ENCODE measurements at regions not wholly inside any gene's neighbourhood (a gene's known extent, or its start where the extent isn't known, plus 50 kb on each side); places are given as distances from the start of the nearest gene placed in this dataset.

GRCh38 chr18:54742659-54743604 lies 85.3 kb upstream of the RAB27B start:
- no peaks in the 10 kb centered on the region for H4K20me1 ChIP-seq (ENCODE audit: insufficient read depth, low read depth, low read length)
- no peak overlapping the region for H3K27ac ChIP-seq (ENCODE audit: low read length)
- H3K4me2 ChIP-seq (ENCODE audit: low read depth, low read length, poor library complexity, severe bottlenecking), result no peak overlapping the region
- no peaks in the 10 kb centered on the region for H3K27me3 ChIP-seq (ENCODE audit: low read length)
- no peak overlapping the region for H3K4me3 ChIP-seq (ENCODE audit: low read length)
- H3K79me2 ChIP-seq (ENCODE audit: low read length), result no peaks in the 10 kb centered on the region
- no peaks in the 10 kb centered on the region for H3K9me2 ChIP-seq (replicated peaks; ENCODE audit: insufficient read depth, low read length)
- H2AFZ ChIP-seq (ENCODE audit: low read length), result no peak overlapping the region
- no peak overlapping the region for H3K9ac ChIP-seq (ENCODE audit: low read length)
- no peaks in the 10 kb centered on the region for H3K4me1 ChIP-seq (ENCODE audit: low read length)
- no peaks in the 10 kb centered on the region for H3K9me3 ChIP-seq (ENCODE audit: low read length)
- no peaks in the 10 kb centered on the region for H3K36me3 ChIP-seq (ENCODE audit: insufficient read depth, low read length)
- no peak for DNase-seq

- no peak for DNase-seq
- H4K20me1 ChIP-seq (ENCODE audit: insufficient read depth, low read depth, low read length), result no peaks in the 10 kb centered on the region
- H3K4me1 ChIP-seq (ENCODE audit: low read length), result no peaks in the 10 kb centered on the region
- H3K36me3 ChIP-seq (ENCODE audit: insufficient read depth, low read length), result no peaks in the 10 kb centered on the region
- no peaks in the 10 kb centered on the region for H3K9me2 ChIP-seq (replicated peaks; ENCODE audit: insufficient read depth, low read length)
- H3K27me3 ChIP-seq (ENCODE audit: low read length), result no peaks in the 10 kb centered on the region
- no peak overlapping the region for H2AFZ ChIP-seq (ENCODE audit: low read length)
- no peaks in the 10 kb centered on the region for H3K9me3 ChIP-seq (ENCODE audit: low read length)
- H3K4me3 ChIP-seq (ENCODE audit: low read length), result no peak overlapping the region
- no peak overlapping the region for H3K4me2 ChIP-seq (ENCODE audit: low read depth, low read length, poor library complexity, severe bottlenecking)
- no peaks in the 10 kb centered on the region for H3K79me2 ChIP-seq (ENCODE audit: low read length)
- no peak overlapping the region for H3K27ac ChIP-seq (ENCODE audit: low read length)
- H3K9ac ChIP-seq (ENCODE audit: low read length), result no peak overlapping the region
Measured at GRCh38 chr18:54743605-54743995, 84.7 kb upstream of the RAB27B start.

GRCh38 chr18:54749291-54749690 lies 79.0 kb upstream of the RAB27B start:
- no peak overlapping the region for H2AFZ ChIP-seq (ENCODE audit: low read length)
- H3K4me2 ChIP-seq (ENCODE audit: low read depth, low read length, poor library complexity, severe bottlenecking), result no peak overlapping the region
- H3K9me3 ChIP-seq (ENCODE audit: low read length), result no peaks in the 10 kb centered on the region
- H3K36me3 ChIP-seq (ENCODE audit: insufficient read depth, low read length), result no peaks in the 10 kb centered on the region
- H3K79me2 ChIP-seq (ENCODE audit: low read length), result no peaks in the 10 kb centered on the region
- H3K9me2 ChIP-seq (replicated peaks; ENCODE audit: insufficient read depth, low read length), result no peaks in the 10 kb centered on the region
- H3K9ac ChIP-seq (ENCODE audit: low read length), result no peak overlapping the region
- H3K27ac ChIP-seq (ENCODE audit: low read length), result no peak overlapping the region
- no peak overlapping the region for H3K4me3 ChIP-seq (ENCODE audit: low read length)
- no peak for DNase-seq
- no peaks in the 10 kb centered on the region for H3K4me1 ChIP-seq (ENCODE audit: low read length)
- H3K27me3 ChIP-seq (ENCODE audit: low read length), result no peaks in the 10 kb centered on the region
- H4K20me1 ChIP-seq (ENCODE audit: insufficient read depth, low read depth, low read length), result no peaks in the 10 kb centered on the region

- no peaks in the 10 kb centered on the region for H4K20me1 ChIP-seq (ENCODE audit: insufficient read depth, low read depth, low read length)
- H3K4me3 ChIP-seq (ENCODE audit: low read length), result no peak overlapping the region
- no peaks in the 10 kb centered on the region for H3K4me1 ChIP-seq (ENCODE audit: low read length)
- no peak overlapping the region for H3K9ac ChIP-seq (ENCODE audit: low read length)
- H3K9me2 ChIP-seq (replicated peaks; ENCODE audit: insufficient read depth, low read length), result no peaks in the 10 kb centered on the region
- no peaks in the 10 kb centered on the region for H3K9me3 ChIP-seq (ENCODE audit: low read length)
- H3K27me3 ChIP-seq (ENCODE audit: low read length), result no peaks in the 10 kb centered on the region
- no peak for DNase-seq
- H3K4me2 ChIP-seq (ENCODE audit: low read depth, low read length, poor library complexity, severe bottlenecking), result no peak overlapping the region
- no peaks in the 10 kb centered on the region for H3K79me2 ChIP-seq (ENCODE audit: low read length)
- no peak overlapping the region for H2AFZ ChIP-seq (ENCODE audit: low read length)
- H3K36me3 ChIP-seq (ENCODE audit: insufficient read depth, low read length), result no peaks in the 10 kb centered on the region
- H3K27ac ChIP-seq (ENCODE audit: low read length), result no peak overlapping the region
Measured at GRCh38 chr18:54750350-54750749, 77.9 kb upstream of the RAB27B start.

GRCh38 chr18:54752185-54752584 lies 76.1 kb upstream of the RAB27B start:
- Histone ChIP-seq H3K9ac (ENCODE audit: low read length) (no peak overlapping the region), H3K4me3 (ENCODE audit: low read length) (no peak overlapping the region), H3K4me2 (ENCODE audit: low read depth, low read length, poor library complexity, severe bottlenecking) (no peak overlapping the region), H3K9me2 (replicated peaks; ENCODE audit: insufficient read depth, low read length) (no peaks in the 10 kb centered on the region), H3K4me1 (ENCODE audit: low read length) (no peaks in the 10 kb centered on the region), H3K79me2 (ENCODE audit: low read length) (no peaks in the 10 kb centered on the region), H3K27me3 (ENCODE audit: low read length) (no peaks in the 10 kb centered on the region), H4K20me1 (ENCODE audit: insufficient read depth, low read depth, low read length) (no peaks in the 10 kb centered on the region), H3K36me3 (ENCODE audit: insufficient read depth, low read length) (no peaks in the 10 kb centered on the region), H3K27ac (ENCODE audit: low read length) (no peak overlapping the region), H2AFZ (ENCODE audit: low read length) (no peak overlapping the region), H3K9me3 (ENCODE audit: low read length) (no peaks in the 10 kb centered on the region)
- no peak for DNase-seq

- no peaks in the 10 kb centered on the region for H3K9me3 ChIP-seq (ENCODE audit: low read length)
- H3K9me2 ChIP-seq (replicated peaks; ENCODE audit: insufficient read depth, low read length), result no peaks in the 10 kb centered on the region
- H3K36me3 ChIP-seq (ENCODE audit: insufficient read depth, low read length), result no peaks in the 10 kb centered on the region
- no peak overlapping the region for H3K9ac ChIP-seq (ENCODE audit: low read length)
- DNase-seq, result no peak
- H2AFZ ChIP-seq (ENCODE audit: low read length), result no peak overlapping the region
- H3K27ac ChIP-seq (ENCODE audit: low read length), result no peak overlapping the region
- H3K4me2 ChIP-seq (ENCODE audit: low read depth, low read length, poor library complexity, severe bottlenecking), result no peak overlapping the region
- no peaks in the 10 kb centered on the region for H3K79me2 ChIP-seq (ENCODE audit: low read length)
- H3K4me3 ChIP-seq (ENCODE audit: low read length), result no peak overlapping the region
- H3K27me3 ChIP-seq (ENCODE audit: low read length), result no peaks in the 10 kb centered on the region
- no peaks in the 10 kb centered on the region for H4K20me1 ChIP-seq (ENCODE audit: insufficient read depth, low read depth, low read length)
- H3K4me1 ChIP-seq (ENCODE audit: low read length), result no peaks in the 10 kb centered on the region
Measured at GRCh38 chr18:54755456-54755855, 72.8 kb upstream of the RAB27B start.

GRCh38 chr18:54762386-54762785 lies 65.9 kb upstream of the RAB27B start:
- no peak overlapping the region for H3K9ac ChIP-seq (ENCODE audit: low read length)
- no peaks in the 10 kb centered on the region for H3K9me2 ChIP-seq (replicated peaks; ENCODE audit: insufficient read depth, low read length)
- H3K27me3 ChIP-seq (ENCODE audit: low read length), result no peaks in the 10 kb centered on the region
- H3K4me3 ChIP-seq (ENCODE audit: low read length), result no peak overlapping the region
- no peak overlapping the region for H3K4me2 ChIP-seq (ENCODE audit: low read depth, low read length, poor library complexity, severe bottlenecking)
- no peaks in the 10 kb centered on the region for H3K36me3 ChIP-seq (ENCODE audit: insufficient read depth, low read length)
- H4K20me1 ChIP-seq (ENCODE audit: insufficient read depth, low read depth, low read length), result no peaks in the 10 kb centered on the region
- no peak overlapping the region for H3K27ac ChIP-seq (ENCODE audit: low read length)
- H2AFZ ChIP-seq (ENCODE audit: low read length), result no peak overlapping the region
- no peaks in the 10 kb centered on the region for H3K9me3 ChIP-seq (ENCODE audit: low read length)
- no peaks in the 10 kb centered on the region for H3K4me1 ChIP-seq (ENCODE audit: low read length)
- DNase-seq, result no peak
- H3K79me2 ChIP-seq (ENCODE audit: low read length), result no peaks in the 10 kb centered on the region

- H3K9ac ChIP-seq (ENCODE audit: low read length), result no peak overlapping the region
- DNase-seq, result no peak
- no peaks in the 10 kb centered on the region for H3K79me2 ChIP-seq (ENCODE audit: low read length)
- H2AFZ ChIP-seq (ENCODE audit: low read length), result no peak overlapping the region
- no peak overlapping the region for H3K27ac ChIP-seq (ENCODE audit: low read length)
- no peaks in the 10 kb centered on the region for H3K4me1 ChIP-seq (ENCODE audit: low read length)
- H3K4me2 ChIP-seq (ENCODE audit: low read depth, low read length, poor library complexity, severe bottlenecking), result no peak overlapping the region
- no peak overlapping the region for H3K4me3 ChIP-seq (ENCODE audit: low read length)
- H3K27me3 ChIP-seq (ENCODE audit: low read length), result 0 out of 2 replicates have a peak, but pooled peaks cover 3% of the 10 kb centered on the region
- H3K36me3 ChIP-seq (ENCODE audit: insufficient read depth, low read length), result no peaks in the 10 kb centered on the region
- no peaks in the 10 kb centered on the region for H4K20me1 ChIP-seq (ENCODE audit: insufficient read depth, low read depth, low read length)
- no peaks in the 10 kb centered on the region for H3K9me3 ChIP-seq (ENCODE audit: low read length)
- H3K9me2 ChIP-seq (replicated peaks; ENCODE audit: insufficient read depth, low read length), result no peaks in the 10 kb centered on the region
Measured at GRCh38 chr18:54764786-54765185, 63.5 kb upstream of the RAB27B start.
